Keratinocyte (primary cell): ENCODE measurements at regions not wholly inside any gene's neighbourhood (a gene's known extent, or its start where the extent isn't known, plus 50 kb on each side); places are given as distances from the start of the nearest gene placed in this dataset.

ENCODE experiments used
- DNase-seq: peaks from one replicate; pipeline ENCODE4 v3.0.0-alpha.2; 2011; ENCODE audit warnings: low read depth, missing footprints, low spot score
- FAIRE-seq: peaks from 2 replicates; lab custom pipeline; 2011; peaks lifted over from hg19 to GRCh38; lab: Jason Lieb, UNC
- H2AFZ ChIP-seq: 2 replicates; pipeline ENCODE4 v1.6.0; 2012; ENCODE audit warnings: low read length, control low read depth, inconsistent platforms; ENCODE audit not compliant: control insufficient read depth
- H3K27ac ChIP-seq: 2 replicates; pipeline ENCODE4 v1.5.1; 2011; ENCODE audit warnings: low read length; ENCODE audit not compliant: control insufficient read depth, insufficient read depth
- H3K27me3 ChIP-seq: 3 replicates; pipeline ENCODE4 v1.6.0; 2011; ENCODE audit warnings: low read length; ENCODE audit not compliant: control insufficient read depth, insufficient read depth; ENCODE audit errors: extremely low read depth
- H3K36me3 ChIP-seq, 2 experiments: 2 replicates in 1 of 2; 3 replicates in 1 of 2; pipeline ENCODE4 v1.5.1; 2011; ENCODE audit warnings: low read length in 2 of 2, mild to moderate bottlenecking in 1 of 2; ENCODE audit not compliant: control insufficient read depth in 2 of 2, insufficient read depth in 2 of 2; ENCODE audit errors: extremely low read depth in 1 of 2
- H3K4me1 ChIP-seq: 3 replicates; pipeline ENCODE4 v1.5.1; 2011; ENCODE audit warnings: low read length; ENCODE audit not compliant: control insufficient read depth, insufficient read depth; ENCODE audit errors: extremely low read depth
- H3K4me2 ChIP-seq: 3 replicates; pipeline ENCODE4 v1.6.0; 2011; ENCODE audit warnings: low read depth, low read length; ENCODE audit not compliant: control insufficient read depth, insufficient read depth; ENCODE audit errors: extremely low read depth
- H3K4me3 ChIP-seq, 3 experiments: fragments of 200-600 bp in 1 of 3; sonication (generic) in 1 of 3; 2 replicates in 2 of 3; 3 replicates in 1 of 3; pipeline ENCODE4 v1.5.1; 2011 to 2016; ENCODE audit warnings: low read length in 3 of 3, mild to moderate bottlenecking in 3 of 3, control low read depth in 2 of 3, inconsistent platforms in 1 of 3, low read depth in 1 of 3, mixed read lengths in 1 of 3, mixed run types in 1 of 3, moderate library complexity in 1 of 3; ENCODE audit not compliant: control insufficient read depth in 2 of 3, insufficient read depth in 2 of 3; ENCODE audit errors: extremely low read depth in 1 of 3
- H3K79me2 ChIP-seq: 2 replicates; pipeline ENCODE4 v1.6.0; 2012; ENCODE audit warnings: low read length; ENCODE audit not compliant: control insufficient read depth, insufficient read depth
- H3K9ac ChIP-seq: 3 replicates; pipeline ENCODE4 v1.6.0; 2011; ENCODE audit warnings: low read length; ENCODE audit not compliant: control insufficient read depth, insufficient read depth; ENCODE audit errors: extremely low read depth
- H3K9me1 ChIP-seq: 3 replicates; pipeline ENCODE4 v1.6.0; 2011; ENCODE audit warnings: low read length; ENCODE audit not compliant: control insufficient read depth, insufficient read depth; ENCODE audit errors: extremely low read depth
- H3K9me3 ChIP-seq: 2 replicates; pipeline ENCODE4 v1.5.1; 2012; ENCODE audit warnings: low read depth, low read length; ENCODE audit not compliant: control insufficient read depth
- H4K20me1 ChIP-seq: 3 replicates; pipeline ENCODE4 v1.6.0; 2011; ENCODE audit warnings: low read length; ENCODE audit not compliant: control insufficient read depth, insufficient read depth; ENCODE audit errors: extremely low read depth
- CTCF ChIP-seq, 3 experiments: IDR thresholded peaks in 1 of 3; conservative IDR thresholded peaks in 1 of 3; optimal IDR thresholded peaks in 1 of 3; 2 replicates in 2 of 3; 3 replicates in 1 of 3; pipeline versions ENCODE3 to v1.5.1; 2011; ENCODE audit warnings: low read length in 3 of 3, mild to moderate bottlenecking in 3 of 3, moderate library complexity in 2 of 3, control low read depth in 1 of 3, inconsistent platforms in 1 of 3; ENCODE audit not compliant: insufficient read depth in 2 of 3; ENCODE audit errors: extremely low read depth in 1 of 3
- EZH2 ChIP-seq: IDR thresholded peaks from one replicate; pipeline ENCODE4 v1.6.1; 2012; ENCODE audit warnings: inconsistent platforms, mild to moderate bottlenecking, low read length, moderate library complexity
- dilution Hi-C: fragments of 300-500 bp; cut with MboI; formaldehyde crosslinking; loops from one replicate; pipeline ENCODE4 v1.7.0; 2020; ENCODE audit warnings: low sequenced_read_pairs; ENCODE audit not compliant: extremely low pct_ligation_motif_present

DNA sequence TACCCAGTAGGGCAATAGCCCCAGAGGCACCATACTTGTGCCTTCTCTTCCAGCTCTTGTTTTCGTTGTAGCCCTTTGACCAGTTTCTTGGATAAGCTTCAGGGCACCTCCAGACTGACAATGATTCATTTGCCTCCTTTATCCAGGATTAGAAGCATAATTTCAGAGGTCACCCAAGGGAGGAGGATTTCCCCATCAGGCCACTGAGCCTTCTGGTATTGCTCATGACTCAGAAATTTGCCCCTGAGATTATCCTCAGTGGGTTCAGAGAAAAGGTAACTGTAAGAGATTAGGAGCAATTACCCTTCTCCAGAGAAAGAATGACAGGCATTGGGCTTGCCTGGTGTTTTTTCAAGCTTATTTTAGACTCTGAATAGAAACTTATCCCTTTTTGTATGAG is 147.9 kb downstream of the MSX2 start:
- no peak overlapping the region for H3K4me2 ChIP-seq
- dilution Hi-C loops = no loop called here

DNA sequence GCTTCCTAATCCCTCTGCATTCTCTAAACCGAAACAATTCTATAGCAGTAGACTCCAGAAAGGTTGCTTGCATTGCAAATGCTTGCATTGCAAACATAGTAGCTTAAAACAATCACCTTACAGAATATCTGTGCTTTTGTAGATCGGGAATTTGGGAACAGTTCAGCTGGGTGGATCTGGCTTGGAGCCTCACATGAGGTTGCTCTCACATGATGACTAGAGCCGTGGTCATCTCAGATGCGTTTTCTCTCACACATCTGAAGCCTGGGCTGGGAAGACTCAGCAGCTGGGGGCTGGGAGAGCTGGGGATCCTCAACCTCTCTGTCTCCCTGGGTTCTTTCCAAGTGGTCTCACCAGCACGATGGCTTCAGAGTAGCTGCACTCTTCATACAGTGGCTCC is 127.8 kb downstream of the MSX2 start:
- dilution Hi-C loops = no loop called here
- Histone ChIP-seq H4K20me1 (no peaks in the 10 kb centered on the region), H3K9me1 (no peaks in the 10 kb centered on the region), H3K4me1 (no peaks in the 10 kb centered on the region), H3K4me3 (no peak overlapping the region), H3K9me3 (no peaks in the 10 kb centered on the region), H3K79me2 (no peaks in the 10 kb centered on the region), H3K36me3 (no peaks in the 10 kb centered on the region), H3K4me2 (no peak overlapping the region), H2AFZ (no peak overlapping the region), H3K27me3 (no peaks in the 10 kb centered on the region), H3K27ac (no peak overlapping the region), H3K9ac (no peak overlapping the region)
- FAIRE-seq (no peak), DNase-seq (no peak)
- TF ChIP-seq EZH2 (no peak), CTCF (optimal IDR thresholded peaks at IDR 0.05 in 1 of 3, IDR thresholded peaks at IDR 0.05 in 1 of 3, conservative IDR thresholded peaks at IDR 0.05 in 1 of 3; ENCODE audit: extremely low read depth in 1 of 3, insufficient read depth in 2 of 3, low read length in 3 of 3) (no peak)

More for the DNA sequence above, 147.9 kb downstream of the MSX2 start:
- TF ChIP-seq CTCF (optimal IDR thresholded peaks at IDR 0.05 in 1 of 3, IDR thresholded peaks at IDR 0.05 in 1 of 3, conservative IDR thresholded peaks at IDR 0.05 in 1 of 3; ENCODE audit: extremely low read depth in 1 of 3, insufficient read depth in 2 of 3, low read length in 3 of 3) (no peak), EZH2 (no peak)
- FAIRE-seq = no peak
- no peaks in the 10 kb centered on the region for H4K20me1 ChIP-seq
- DNase-seq = no peak
- no peaks in the 10 kb centered on the region for H3K4me1 ChIP-seq
- no peaks in the 10 kb centered on the region for H3K9me1 ChIP-seq
- H2AFZ ChIP-seq = no peak overlapping the region
- no peaks in the 10 kb centered on the region for H3K79me2 ChIP-seq
- H3K4me3 ChIP-seq = no peak overlapping the region
- no peaks in the 10 kb centered on the region for H3K27me3 ChIP-seq
- H3K27ac ChIP-seq = no peak overlapping the region
- no peaks in the 10 kb centered on the region for H3K9me3 ChIP-seq
- H3K9ac ChIP-seq = no peak overlapping the region
- H3K36me3 ChIP-seq = no peaks in the 10 kb centered on the region
